ENCODE measurements at regions not wholly inside any gene's neighbourhood (a gene's known extent, or its start where the extent isn't known, plus 50 kb on each side); places are given as distances from the start of the nearest gene placed in this dataset.

GRCh38 chr2:219878516-219878915 lies 251.1 kb downstream of the SLC4A3 start:
- Histone ChIP-seq H3K4me1 (ENCODE audit: control insufficient read depth, insufficient read depth, low read length) (no peaks in the 10 kb centered on the region), H3K27me3 (ENCODE audit: control insufficient read depth, insufficient read depth, low read length) (no peaks in the 10 kb centered on the region), H3K36me3 (ENCODE audit: control insufficient read depth, insufficient read depth, low read length) (no peaks in the 10 kb centered on the region), H3K27ac (ENCODE audit: low read length) (no peak overlapping the region), H3K4me3 (ENCODE audit: low read length) (no peak overlapping the region), H3K9me3 (replicated peaks; ENCODE audit: control insufficient read depth, low read depth, low read length) (no peaks in the 10 kb centered on the region)
- 83% methylated on average over 3 of the region's 5 CpGs for WGBS (ENCODE audit: insufficient coverage)
- no peak for DNase-seq

GRCh38 chr2:219881851-219882250 lies 254.4 kb downstream of the SLC4A3 start:
- Histone ChIP-seq H3K9me3 (replicated peaks; ENCODE audit: control insufficient read depth, low read depth, low read length) (no peaks in the 10 kb centered on the region), H3K4me1 (ENCODE audit: control insufficient read depth, insufficient read depth, low read length) (no peaks in the 10 kb centered on the region), H3K27ac (ENCODE audit: low read length) (no peak overlapping the region), H3K36me3 (ENCODE audit: control insufficient read depth, insufficient read depth, low read length) (no peaks in the 10 kb centered on the region), H3K4me3 (ENCODE audit: low read length) (no peak overlapping the region), H3K27me3 (ENCODE audit: control insufficient read depth, insufficient read depth, low read length) (peaks cover 2% of the 10 kb centered on the region)
- DNase-seq: no peak
- no CpG with 5 or more reads among the region's 3 CpGs for WGBS (ENCODE audit: insufficient coverage)

- Histone ChIP-seq H3K27ac (ENCODE audit: low read length) (no peak overlapping the region), H3K27me3 (ENCODE audit: control insufficient read depth, insufficient read depth, low read length) (peaks cover 2% of the 10 kb centered on the region), H3K4me3 (ENCODE audit: low read length) (no peak overlapping the region), H3K9me3 (replicated peaks; ENCODE audit: control insufficient read depth, low read depth, low read length) (no peaks in the 10 kb centered on the region), H3K4me1 (ENCODE audit: control insufficient read depth, insufficient read depth, low read length) (peaks cover 2% of the 10 kb centered on the region), H3K36me3 (ENCODE audit: control insufficient read depth, insufficient read depth, low read length) (no peaks in the 10 kb centered on the region)
- no CpG with 5 or more reads among the region's 2 CpGs for WGBS (ENCODE audit: insufficient coverage)
- no peak for DNase-seq
These were observed 259.2 kb downstream of the SLC4A3 start for GRCh38 chr2:219886615-219887014.

- Histone ChIP-seq H3K4me1 (ENCODE audit: control insufficient read depth, insufficient read depth, low read length) (peaks cover 2% of the 10 kb centered on the region), H3K27ac (ENCODE audit: low read length) (no peak overlapping the region), H3K9me3 (replicated peaks; ENCODE audit: control insufficient read depth, low read depth, low read length) (no peaks in the 10 kb centered on the region), H3K4me3 (ENCODE audit: low read length) (no peak overlapping the region), H3K27me3 (ENCODE audit: control insufficient read depth, insufficient read depth, low read length) (peaks cover 2% of the 10 kb centered on the region), H3K36me3 (ENCODE audit: control insufficient read depth, insufficient read depth, low read length) (no peaks in the 10 kb centered on the region)
- WGBS (ENCODE audit: insufficient coverage): 100% methylated on average over 2 of the region's 4 CpGs
- no peak for DNase-seq
These were observed 260.4 kb downstream of the SLC4A3 start for GRCh38 chr2:219887870-219888269.

DNA sequence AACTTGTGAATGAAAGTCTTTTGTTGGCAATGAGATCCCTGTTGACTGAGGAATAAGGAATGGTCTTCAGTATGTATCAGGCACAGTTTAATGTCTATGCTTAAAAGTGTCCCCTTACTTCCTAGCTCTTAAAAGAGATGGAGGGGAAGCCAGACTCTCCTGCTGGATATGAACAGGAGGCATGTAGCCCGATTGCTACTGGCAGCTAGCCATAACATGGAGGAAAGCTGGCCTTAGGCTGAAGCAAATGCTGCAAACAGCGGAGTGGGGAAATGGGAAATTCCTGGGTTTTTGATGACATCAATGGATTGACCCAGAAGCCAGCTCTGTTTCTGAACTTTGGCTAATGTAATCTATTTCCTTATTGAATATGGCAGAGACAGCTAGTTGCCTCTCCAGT lies 266.1 kb downstream of the SLC4A3 start:
- Histone ChIP-seq H3K36me3 (ENCODE audit: control insufficient read depth, insufficient read depth, low read length) (no peaks in the 10 kb centered on the region), H3K27me3 (ENCODE audit: control insufficient read depth, insufficient read depth, low read length) (no peaks in the 10 kb centered on the region), H3K9me3 (replicated peaks; ENCODE audit: control insufficient read depth, low read depth, low read length) (no peaks in the 10 kb centered on the region), H3K27ac (ENCODE audit: low read length) (no peak overlapping the region), H3K4me1 (ENCODE audit: control insufficient read depth, insufficient read depth, low read length) (peaks cover 2% of the 10 kb centered on the region), H3K4me3 (ENCODE audit: low read length) (no peak overlapping the region)
- DNase-seq: peak; percentile 51
- 36% methylated on average over 2 of the region's 2 CpGs for WGBS (ENCODE audit: insufficient coverage)

- Histone ChIP-seq H3K27me3 (ENCODE audit: control insufficient read depth, insufficient read depth, low read length) (no peaks in the 10 kb centered on the region), H3K4me1 (ENCODE audit: control insufficient read depth, insufficient read depth, low read length) (no peaks in the 10 kb centered on the region), H3K27ac (ENCODE audit: low read length) (no peak overlapping the region), H3K36me3 (ENCODE audit: control insufficient read depth, insufficient read depth, low read length) (no peaks in the 10 kb centered on the region), H3K9me3 (replicated peaks; ENCODE audit: control insufficient read depth, low read depth, low read length) (no peaks in the 10 kb centered on the region), H3K4me3 (ENCODE audit: low read length) (no peak overlapping the region)
- 46% methylated on average over 2 of the region's 3 CpGs for WGBS (ENCODE audit: insufficient coverage)
- DNase-seq: no peak
These were observed 270.0 kb downstream of the SLC4A3 start for GRCh38 chr2:219897456-219897855.

GRCh38 chr2:219901155-219901554 lies 273.7 kb downstream of the SLC4A3 start:
- H3K36me3 ChIP-seq (ENCODE audit: control insufficient read depth, insufficient read depth, low read length): no peaks in the 10 kb centered on the region
- 93% methylated on average over 2 of the region's 7 CpGs for WGBS (ENCODE audit: insufficient coverage)
- no peaks in the 10 kb centered on the region for H3K9me3 ChIP-seq (replicated peaks; ENCODE audit: control insufficient read depth, low read depth, low read length)
- H3K4me3 ChIP-seq (ENCODE audit: low read length): no peak overlapping the region
- H3K4me1 ChIP-seq (ENCODE audit: control insufficient read depth, insufficient read depth, low read length): no peaks in the 10 kb centered on the region
- DNase-seq: no peak
- no peak overlapping the region for H3K27ac ChIP-seq (ENCODE audit: low read length)
- H3K27me3 ChIP-seq (ENCODE audit: control insufficient read depth, insufficient read depth, low read length): no peaks in the 10 kb centered on the region

DNA sequence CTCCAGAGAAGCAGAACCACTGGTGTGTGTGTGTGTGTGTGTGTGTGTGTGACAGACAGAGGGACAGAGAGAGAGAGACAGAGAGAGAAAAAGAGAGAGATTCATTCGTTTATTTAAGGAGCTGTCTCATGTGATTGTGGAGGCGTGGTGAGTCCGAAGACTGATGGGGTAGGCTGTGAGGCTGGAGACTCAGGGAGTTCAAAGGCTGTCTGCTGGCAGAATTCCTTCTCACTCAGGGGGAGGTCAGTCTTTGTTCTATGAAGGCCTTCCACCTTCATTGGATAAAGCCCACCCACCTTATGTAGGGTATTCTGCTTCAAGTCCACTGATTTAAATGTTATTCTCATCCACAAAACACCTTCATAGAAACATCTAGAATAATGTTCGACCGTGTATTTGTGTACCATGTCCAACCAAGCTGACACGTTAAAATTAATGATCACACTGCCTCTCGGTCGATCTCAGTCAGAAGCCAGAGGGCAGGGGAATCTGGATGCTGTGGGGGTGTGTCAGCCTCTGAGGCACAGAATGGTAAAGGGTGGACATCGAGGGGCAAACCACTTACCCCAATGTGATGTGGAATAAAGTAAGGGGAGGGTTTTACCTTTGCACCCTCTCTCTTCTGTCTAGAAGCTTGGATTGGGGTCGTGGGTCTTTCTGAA lies 275.6 kb downstream of the SLC4A3 start:
- no peak overlapping the region for H3K4me3 ChIP-seq (ENCODE audit: low read length)
- no peaks in the 10 kb centered on the region for H3K36me3 ChIP-seq (ENCODE audit: control insufficient read depth, insufficient read depth, low read length)
- WGBS (ENCODE audit: insufficient coverage): 56% methylated on average over 9 of the region's 10 CpGs
- no peak for DNase-seq
- H3K27ac ChIP-seq (ENCODE audit: low read length): no peak overlapping the region
- peaks cover 5% of the 10 kb centered on the region for H3K4me1 ChIP-seq (ENCODE audit: control insufficient read depth, insufficient read depth, low read length)
- H3K27me3 ChIP-seq (ENCODE audit: control insufficient read depth, insufficient read depth, low read length): no peaks in the 10 kb centered on the region
- no peaks in the 10 kb centered on the region for H3K9me3 ChIP-seq (replicated peaks; ENCODE audit: control insufficient read depth, low read depth, low read length)

DNA sequence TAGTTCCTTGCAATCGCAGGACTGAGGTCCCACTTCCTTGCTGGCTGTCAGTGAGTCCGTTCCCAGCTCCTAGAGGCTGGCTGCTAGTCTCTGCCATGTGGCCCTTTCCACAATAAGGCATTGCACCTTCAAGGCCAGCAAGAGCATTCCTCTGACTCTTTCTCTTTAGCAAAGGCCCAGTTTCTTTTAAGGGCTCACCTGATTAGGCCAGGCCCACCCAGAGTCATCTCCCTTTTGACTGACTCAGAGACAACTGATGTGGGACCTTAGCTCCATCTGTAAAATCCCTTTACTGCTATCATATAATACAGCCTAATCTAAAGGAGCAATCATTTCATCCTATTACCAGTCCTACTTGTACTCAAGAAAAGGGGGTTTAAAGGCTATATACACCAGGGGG lies 278.2 kb downstream of the SLC4A3 start:
- peaks cover 5% of the 10 kb centered on the region for H3K4me1 ChIP-seq (ENCODE audit: control insufficient read depth, insufficient read depth, low read length)
- no peaks in the 10 kb centered on the region for H3K27me3 ChIP-seq (ENCODE audit: control insufficient read depth, insufficient read depth, low read length)
- WGBS (ENCODE audit: insufficient coverage): 88% methylated on average over 2 of the region's 2 CpGs
- no peak overlapping the region for H3K4me3 ChIP-seq (ENCODE audit: low read length)
- no peaks in the 10 kb centered on the region for H3K9me3 ChIP-seq (replicated peaks; ENCODE audit: control insufficient read depth, low read depth, low read length)
- H3K27ac ChIP-seq (ENCODE audit: low read length): no peak overlapping the region
- no peak for DNase-seq
- H3K36me3 ChIP-seq (ENCODE audit: control insufficient read depth, insufficient read depth, low read length): no peaks in the 10 kb centered on the region

DNA sequence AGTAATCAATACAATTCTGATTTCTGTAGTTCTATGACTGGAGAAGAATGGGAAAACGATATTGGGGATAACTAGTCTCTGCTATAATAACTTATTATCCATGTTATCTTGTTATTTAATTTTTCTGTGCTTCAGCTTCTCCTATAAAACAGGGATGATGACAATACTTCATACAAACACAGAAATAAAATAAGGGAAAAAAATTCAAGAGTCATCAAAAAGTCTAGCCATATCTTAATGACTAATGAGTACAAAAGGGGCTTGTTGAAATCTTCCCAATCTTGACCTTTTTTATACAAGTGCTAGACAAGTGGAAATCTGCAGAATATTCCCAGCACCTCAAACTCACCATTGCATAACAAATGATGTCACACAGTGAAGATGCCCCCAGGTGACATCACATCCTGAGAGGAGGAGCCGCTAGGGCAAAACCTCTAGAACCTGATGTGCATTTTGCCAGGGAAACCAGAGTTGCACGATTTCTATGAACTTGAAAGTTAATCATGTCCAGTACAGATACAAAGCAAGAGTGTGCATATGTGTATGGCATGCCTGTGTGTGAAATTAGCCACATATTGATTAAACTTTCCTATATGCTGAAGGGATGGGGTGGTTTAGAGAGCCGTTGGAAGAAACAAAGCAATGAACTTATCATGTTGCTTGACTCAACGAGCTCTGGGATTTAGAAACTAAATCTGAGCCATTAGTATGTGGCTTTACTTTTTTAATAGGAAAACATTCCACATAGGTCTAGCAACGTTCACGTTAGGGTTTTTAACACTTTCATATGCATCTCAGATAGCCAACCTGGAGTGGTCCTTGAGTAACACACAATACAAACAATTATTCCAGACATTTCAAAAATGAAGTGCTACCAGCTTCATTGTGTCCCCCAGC lies 278.9 kb downstream of the SLC4A3 start:
- H3K27me3 ChIP-seq (ENCODE audit: control insufficient read depth, insufficient read depth, low read length): no peaks in the 10 kb centered on the region
- 0% methylated on average over 1 of the region's 7 CpGs for WGBS (ENCODE audit: insufficient coverage)
- H3K9me3 ChIP-seq (replicated peaks; ENCODE audit: control insufficient read depth, low read depth, low read length): no peaks in the 10 kb centered on the region
- no peaks in the 10 kb centered on the region for H3K36me3 ChIP-seq (ENCODE audit: control insufficient read depth, insufficient read depth, low read length)
- H3K27ac ChIP-seq (ENCODE audit: low read length): peak overlapping the region; percentile 59
- H3K4me1 ChIP-seq (ENCODE audit: control insufficient read depth, insufficient read depth, low read length): peaks cover 5% of the 10 kb centered on the region
- no peak overlapping the region for H3K4me3 ChIP-seq (ENCODE audit: low read length)
- DNase-seq: peak; percentile 79

Measured in muscle of leg (tissue), 3 donors.